ENCODE measurements at regions not wholly inside any gene's neighbourhood (a gene's known extent, or its start where the extent isn't known, plus 50 kb on each side); places are given as distances from the start of the nearest gene placed in this dataset.

- no peaks in the 10 kb centered on the region for H3K9me1 ChIP-seq (ENCODE audit: control insufficient read depth, extremely low read depth, insufficient read depth, low read length)
- H3K27ac ChIP-seq (ENCODE audit: control insufficient read depth, insufficient read depth, low read length), result no peak overlapping the region
- no peaks in the 10 kb centered on the region for H3K36me3 ChIP-seq (ENCODE audit: control insufficient read depth in 2 of 2, extremely low read depth in 1 of 2, insufficient read depth in 2 of 2, low read length in 2 of 2)
- H3K4me3 ChIP-seq (ENCODE audit: control insufficient read depth in 2 of 3, extremely low read depth in 1 of 3, insufficient read depth in 2 of 3, low read depth in 1 of 3, low read length in 3 of 3), result no peak overlapping the region
- H3K79me2 ChIP-seq (ENCODE audit: control insufficient read depth, insufficient read depth, low read length), result no peaks in the 10 kb centered on the region
- H3K9ac ChIP-seq (ENCODE audit: control insufficient read depth, extremely low read depth, insufficient read depth, low read length), result no peak overlapping the region
- dilution Hi-C loops (cut with MboI; ENCODE audit: extremely low pct_ligation_motif_present, low sequenced_read_pairs), result no loop called here
- H3K4me2 ChIP-seq (ENCODE audit: control insufficient read depth, extremely low read depth, insufficient read depth, low read depth, low read length), result no peak overlapping the region
- H2AFZ ChIP-seq (ENCODE audit: control insufficient read depth, low read length), result no peak overlapping the region
- no peaks in the 10 kb centered on the region for H3K27me3 ChIP-seq (ENCODE audit: control insufficient read depth, extremely low read depth, insufficient read depth, low read length)
- FAIRE-seq (no peak), DNase-seq (ENCODE audit: low read depth, low spot score) (no peak)
- H3K4me1 ChIP-seq (ENCODE audit: control insufficient read depth, extremely low read depth, insufficient read depth, low read length), result no peaks in the 10 kb centered on the region
- TF ChIP-seq EZH2 (IDR thresholded peaks at IDR 0.05; ENCODE audit: low read length), result no peak
- TF ChIP-seq, protein P1, sequence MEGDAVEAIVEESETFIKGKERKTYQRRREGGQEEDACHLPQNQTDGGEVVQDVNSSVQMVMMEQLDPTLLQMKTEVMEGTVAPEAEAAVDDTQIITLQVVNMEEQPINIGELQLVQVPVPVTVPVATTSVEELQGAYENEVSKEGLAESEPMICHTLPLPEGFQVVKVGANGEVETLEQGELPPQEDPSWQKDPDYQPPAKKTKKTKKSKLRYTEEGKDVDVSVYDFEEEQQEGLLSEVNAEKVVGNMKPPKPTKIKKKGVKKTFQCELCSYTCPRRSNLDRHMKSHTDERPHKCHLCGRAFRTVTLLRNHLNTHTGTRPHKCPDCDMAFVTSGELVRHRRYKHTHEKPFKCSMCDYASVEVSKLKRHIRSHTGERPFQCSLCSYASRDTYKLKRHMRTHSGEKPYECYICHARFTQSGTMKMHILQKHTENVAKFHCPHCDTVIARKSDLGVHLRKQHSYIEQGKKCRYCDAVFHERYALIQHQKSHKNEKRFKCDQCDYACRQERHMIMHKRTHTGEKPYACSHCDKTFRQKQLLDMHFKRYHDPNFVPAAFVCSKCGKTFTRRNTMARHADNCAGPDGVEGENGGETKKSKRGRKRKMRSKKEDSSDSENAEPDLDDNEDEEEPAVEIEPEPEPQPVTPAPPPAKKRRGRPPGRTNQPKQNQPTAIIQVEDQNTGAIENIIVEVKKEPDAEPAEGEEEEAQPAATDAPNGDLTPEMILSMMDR (optimal IDR thresholded peaks at IDR 0.05 in 1 of 3, IDR thresholded peaks at IDR 0.05 in 1 of 3, conservative IDR thresholded peaks at IDR 0.05 in 1 of 3; ENCODE audit: extremely low read depth in 1 of 3, insufficient read depth in 2 of 3, low read length in 3 of 3), result no peak
- H3K9me3 ChIP-seq (ENCODE audit: control insufficient read depth, low read depth, low read length), result no peaks in the 10 kb centered on the region
- no peaks in the 10 kb centered on the region for H4K20me1 ChIP-seq (ENCODE audit: control insufficient read depth, extremely low read depth, insufficient read depth, low read length)
Measured at GRCh38 chr16:6827931-6828330, 504.7 kb upstream of the RBFOX1 start.

GRCh38 chr16:6827267-6827666 is 505.4 kb upstream of the RBFOX1 start:
- DNase-seq (ENCODE audit: low read depth, low spot score), result no peak
- H3K4me1 ChIP-seq (ENCODE audit: control insufficient read depth, extremely low read depth, insufficient read depth, low read length), result no peaks in the 10 kb centered on the region
- H3K9me1 ChIP-seq (ENCODE audit: control insufficient read depth, extremely low read depth, insufficient read depth, low read length), result no peaks in the 10 kb centered on the region
- H3K79me2 ChIP-seq (ENCODE audit: control insufficient read depth, insufficient read depth, low read length), result no peaks in the 10 kb centered on the region
- H3K27me3 ChIP-seq (ENCODE audit: control insufficient read depth, extremely low read depth, insufficient read depth, low read length), result no peaks in the 10 kb centered on the region
- dilution Hi-C loops (cut with MboI; ENCODE audit: extremely low pct_ligation_motif_present, low sequenced_read_pairs), result no loop called here
- no peak overlapping the region for H3K4me2 ChIP-seq (ENCODE audit: control insufficient read depth, extremely low read depth, insufficient read depth, low read depth, low read length)
- no peaks in the 10 kb centered on the region for H3K36me3 ChIP-seq (ENCODE audit: control insufficient read depth in 2 of 2, extremely low read depth in 1 of 2, insufficient read depth in 2 of 2, low read length in 2 of 2)
- H3K9me3 ChIP-seq (ENCODE audit: control insufficient read depth, low read depth, low read length), result no peaks in the 10 kb centered on the region
- no peak for TF ChIP-seq EZH2 (IDR thresholded peaks at IDR 0.05; ENCODE audit: low read length)
- TF ChIP-seq, protein P1 (optimal IDR thresholded peaks at IDR 0.05 in 1 of 3, IDR thresholded peaks at IDR 0.05 in 1 of 3, conservative IDR thresholded peaks at IDR 0.05 in 1 of 3; ENCODE audit: extremely low read depth in 1 of 3, insufficient read depth in 2 of 3, low read length in 3 of 3), result no peak
- H4K20me1 ChIP-seq (ENCODE audit: control insufficient read depth, extremely low read depth, insufficient read depth, low read length), result no peaks in the 10 kb centered on the region
- no peak overlapping the region for H2AFZ ChIP-seq (ENCODE audit: control insufficient read depth, low read length)
- FAIRE-seq, result no peak
- no peak overlapping the region for H3K9ac ChIP-seq (ENCODE audit: control insufficient read depth, extremely low read depth, insufficient read depth, low read length)
- no peak overlapping the region for H3K4me3 ChIP-seq (ENCODE audit: control insufficient read depth in 2 of 3, extremely low read depth in 1 of 3, insufficient read depth in 2 of 3, low read depth in 1 of 3, low read length in 3 of 3)
- H3K27ac ChIP-seq (ENCODE audit: control insufficient read depth, insufficient read depth, low read length), result no peak overlapping the region

Measured in keratinocyte (primary cell).